ENCODE measurements at regions not wholly inside any gene's neighbourhood (a gene's known extent, or its start where the extent isn't known, plus 50 kb on each side); places are given as distances from the start of the nearest gene placed in this dataset.

- no peak for DNase-seq
- peaks cover 4% of the 10 kb centered on the region for H3K4me1 ChIP-seq (ENCODE audit: control insufficient read depth, low read depth, low read length)
- no peak overlapping the region for H3K4ac ChIP-seq (ENCODE audit: low read depth, low read length)
- H3K27ac ChIP-seq (ENCODE audit: low read depth, low read length), result no peak overlapping the region
- H2BK5ac ChIP-seq (ENCODE audit: low read length), result no peak overlapping the region
- no peak overlapping the region for H3K4me3 ChIP-seq (ENCODE audit: low read length)
- H3K36me3 ChIP-seq (ENCODE audit: control insufficient read depth, insufficient read depth, low read length), result no peaks in the 10 kb centered on the region
- H3K18ac ChIP-seq (ENCODE audit: low read length), result no peak overlapping the region
- no peaks in the 10 kb centered on the region for H3K27me3 ChIP-seq (ENCODE audit: insufficient read depth, low read length, poor library complexity)
- no peak overlapping the region for H2AK5ac ChIP-seq (ENCODE audit: low read length)
- no peak overlapping the region for H3K56ac ChIP-seq (ENCODE audit: low read length)
- H2BK120ac ChIP-seq (ENCODE audit: low read depth, low read length), result no peak overlapping the region
- no peaks in the 10 kb centered on the region for H3K79me1 ChIP-seq (ENCODE audit: low read length)
- H2BK15ac ChIP-seq (replicated peaks; ENCODE audit: low read depth), result no peak overlapping the region
- WGBS (ENCODE audit: extremely low coverage, insufficient coverage, low lambda C conversion rate), result no CpG with 5 or more reads among the region's 14 CpGs
- H4K5ac ChIP-seq (ENCODE audit: low read length), result no peak overlapping the region
- H3K4me2 ChIP-seq (ENCODE audit: low read length), result no peak overlapping the region
- no peak overlapping the region for H3K9ac ChIP-seq (ENCODE audit: low read length)
- no peak overlapping the region for H4K8ac ChIP-seq (ENCODE audit: low read depth, low read length)
- H3K79me2 ChIP-seq (ENCODE audit: control insufficient read depth, insufficient read depth, low read length), result no peaks in the 10 kb centered on the region
- H3K23ac ChIP-seq (ENCODE audit: low read length), result no peak overlapping the region
Observed at GRCh38 chr10:131653140-131653539, 247.7 kb upstream of the PPP2R2D start.

- no peaks in the 10 kb centered on the region for H3K36me3 ChIP-seq (ENCODE audit: control insufficient read depth, insufficient read depth, low read length)
- H2BK5ac ChIP-seq (ENCODE audit: low read length), result no peak overlapping the region
- no peaks in the 10 kb centered on the region for H3K79me1 ChIP-seq (ENCODE audit: low read length)
- no peak overlapping the region for H3K4me3 ChIP-seq (ENCODE audit: low read length)
- H3K27me3 ChIP-seq (ENCODE audit: insufficient read depth, low read length, poor library complexity), result no peaks in the 10 kb centered on the region
- H4K5ac ChIP-seq (ENCODE audit: low read length), result no peak overlapping the region
- H2BK15ac ChIP-seq (replicated peaks; ENCODE audit: low read depth), result no peak overlapping the region
- no peaks in the 10 kb centered on the region for H3K79me2 ChIP-seq (ENCODE audit: control insufficient read depth, insufficient read depth, low read length)
- H3K18ac ChIP-seq (ENCODE audit: low read length), result no peak overlapping the region
- H3K4me1 ChIP-seq (ENCODE audit: control insufficient read depth, low read depth, low read length), result peaks cover 4% of the 10 kb centered on the region
- DNase-seq, result no peak
- WGBS (ENCODE audit: extremely low coverage, insufficient coverage, low lambda C conversion rate), result no CpG with 5 or more reads among the region's 13 CpGs
- no peak overlapping the region for H3K4me2 ChIP-seq (ENCODE audit: low read length)
- H3K9ac ChIP-seq (ENCODE audit: low read length), result no peak overlapping the region
- no peak overlapping the region for H3K23ac ChIP-seq (ENCODE audit: low read length)
- H3K27ac ChIP-seq (ENCODE audit: low read depth, low read length), result no peak overlapping the region
- no peak overlapping the region for H3K56ac ChIP-seq (ENCODE audit: low read length)
- no peak overlapping the region for H3K4ac ChIP-seq (ENCODE audit: low read depth, low read length)
- H4K8ac ChIP-seq (ENCODE audit: low read depth, low read length), result no peak overlapping the region
- no peak overlapping the region for H2BK120ac ChIP-seq (ENCODE audit: low read depth, low read length)
- H2AK5ac ChIP-seq (ENCODE audit: low read length), result no peak overlapping the region
Observed at GRCh38 chr10:131653554-131654470, 247.0 kb upstream of the PPP2R2D start.

GRCh38 chr10:131654471-131655087, 246.2 kb upstream of the PPP2R2D start:
- no peak overlapping the region for H3K4me2 ChIP-seq (ENCODE audit: low read length)
- no peak overlapping the region for H2BK5ac ChIP-seq (ENCODE audit: low read length)
- H3K9ac ChIP-seq (ENCODE audit: low read length), result no peak overlapping the region
- no peak overlapping the region for H3K4ac ChIP-seq (ENCODE audit: low read depth, low read length)
- H3K23ac ChIP-seq (ENCODE audit: low read length), result no peak overlapping the region
- no peaks in the 10 kb centered on the region for H3K79me1 ChIP-seq (ENCODE audit: low read length)
- no peak overlapping the region for H4K8ac ChIP-seq (ENCODE audit: low read depth, low read length)
- no peak for DNase-seq
- no peak overlapping the region for H2BK120ac ChIP-seq (ENCODE audit: low read depth, low read length)
- no peaks in the 10 kb centered on the region for H3K79me2 ChIP-seq (ENCODE audit: control insufficient read depth, insufficient read depth, low read length)
- WGBS (ENCODE audit: extremely low coverage, insufficient coverage, low lambda C conversion rate), result no CpG with 5 or more reads among the region's 21 CpGs
- no peak overlapping the region for H4K5ac ChIP-seq (ENCODE audit: low read length)
- no peak overlapping the region for H3K18ac ChIP-seq (ENCODE audit: low read length)
- no peaks in the 10 kb centered on the region for H3K36me3 ChIP-seq (ENCODE audit: control insufficient read depth, insufficient read depth, low read length)
- H3K27me3 ChIP-seq (ENCODE audit: insufficient read depth, low read length, poor library complexity), result no peaks in the 10 kb centered on the region
- peaks cover 4% of the 10 kb centered on the region for H3K4me1 ChIP-seq (ENCODE audit: control insufficient read depth, low read depth, low read length)
- no peak overlapping the region for H2AK5ac ChIP-seq (ENCODE audit: low read length)
- no peak overlapping the region for H3K56ac ChIP-seq (ENCODE audit: low read length)
- H3K4me3 ChIP-seq (ENCODE audit: low read length), result no peak overlapping the region
- H2BK15ac ChIP-seq (replicated peaks; ENCODE audit: low read depth), result no peak overlapping the region
- H3K27ac ChIP-seq (ENCODE audit: low read depth, low read length), result no peak overlapping the region

- H3K56ac ChIP-seq (ENCODE audit: low read length), result no peak overlapping the region
- no peak overlapping the region for H3K27ac ChIP-seq (ENCODE audit: low read depth, low read length)
- no peak overlapping the region for H3K4me3 ChIP-seq (ENCODE audit: low read length)
- no peak overlapping the region for H4K8ac ChIP-seq (ENCODE audit: low read depth, low read length)
- H2AK5ac ChIP-seq (ENCODE audit: low read length), result no peak overlapping the region
- no peak overlapping the region for H3K4ac ChIP-seq (ENCODE audit: low read depth, low read length)
- no peaks in the 10 kb centered on the region for H3K79me1 ChIP-seq (ENCODE audit: low read length)
- no CpG with 5 or more reads among the region's 16 CpGs for WGBS (ENCODE audit: extremely low coverage, insufficient coverage, low lambda C conversion rate)
- H3K27me3 ChIP-seq (ENCODE audit: insufficient read depth, low read length, poor library complexity), result no peaks in the 10 kb centered on the region
- DNase-seq, result no peak
- H3K9ac ChIP-seq (ENCODE audit: low read length), result no peak overlapping the region
- peaks cover 4% of the 10 kb centered on the region for H3K4me1 ChIP-seq (ENCODE audit: control insufficient read depth, low read depth, low read length)
- H2BK15ac ChIP-seq (replicated peaks; ENCODE audit: low read depth), result no peak overlapping the region
- H3K23ac ChIP-seq (ENCODE audit: low read length), result no peak overlapping the region
- no peak overlapping the region for H2BK120ac ChIP-seq (ENCODE audit: low read depth, low read length)
- H3K79me2 ChIP-seq (ENCODE audit: control insufficient read depth, insufficient read depth, low read length), result no peaks in the 10 kb centered on the region
- H2BK5ac ChIP-seq (ENCODE audit: low read length), result no peak overlapping the region
- no peak overlapping the region for H4K5ac ChIP-seq (ENCODE audit: low read length)
- no peak overlapping the region for H3K18ac ChIP-seq (ENCODE audit: low read length)
- H3K36me3 ChIP-seq (ENCODE audit: control insufficient read depth, insufficient read depth, low read length), result no peaks in the 10 kb centered on the region
- no peak overlapping the region for H3K4me2 ChIP-seq (ENCODE audit: low read length)
Observed at GRCh38 chr10:131655101-131655849, 245.5 kb upstream of the PPP2R2D start.

GRCh38 chr10:131656009-131656408, 244.8 kb upstream of the PPP2R2D start:
- no peak overlapping the region for H2AK5ac ChIP-seq (ENCODE audit: low read length)
- H4K8ac ChIP-seq (ENCODE audit: low read depth, low read length), result no peak overlapping the region
- H2BK120ac ChIP-seq (ENCODE audit: low read depth, low read length), result no peak overlapping the region
- no peak overlapping the region for H2BK5ac ChIP-seq (ENCODE audit: low read length)
- no peak overlapping the region for H2BK15ac ChIP-seq (replicated peaks; ENCODE audit: low read depth)
- no peak for DNase-seq
- no peak overlapping the region for H3K56ac ChIP-seq (ENCODE audit: low read length)
- no peak overlapping the region for H3K4ac ChIP-seq (ENCODE audit: low read depth, low read length)
- WGBS (ENCODE audit: extremely low coverage, insufficient coverage, low lambda C conversion rate), result no CpG with 5 or more reads among the region's 7 CpGs
- no peak overlapping the region for H3K4me3 ChIP-seq (ENCODE audit: low read length)
- no peak overlapping the region for H3K4me2 ChIP-seq (ENCODE audit: low read length)
- H3K79me1 ChIP-seq (ENCODE audit: low read length), result no peaks in the 10 kb centered on the region
- no peak overlapping the region for H3K27ac ChIP-seq (ENCODE audit: low read depth, low read length)
- H3K36me3 ChIP-seq (ENCODE audit: control insufficient read depth, insufficient read depth, low read length), result no peaks in the 10 kb centered on the region
- no peak overlapping the region for H3K23ac ChIP-seq (ENCODE audit: low read length)
- H4K5ac ChIP-seq (ENCODE audit: low read length), result no peak overlapping the region
- no peaks in the 10 kb centered on the region for H3K27me3 ChIP-seq (ENCODE audit: insufficient read depth, low read length, poor library complexity)
- peaks cover 4% of the 10 kb centered on the region for H3K4me1 ChIP-seq (ENCODE audit: control insufficient read depth, low read depth, low read length)
- H3K9ac ChIP-seq (ENCODE audit: low read length), result no peak overlapping the region
- H3K79me2 ChIP-seq (ENCODE audit: control insufficient read depth, insufficient read depth, low read length), result no peaks in the 10 kb centered on the region
- H3K18ac ChIP-seq (ENCODE audit: low read length), result no peak overlapping the region
